ENCODE measurements at regions not wholly inside any gene's neighbourhood (a gene's known extent, or its start where the extent isn't known, plus 50 kb on each side); places are given as distances from the start of the nearest gene placed in this dataset.

DNA sequence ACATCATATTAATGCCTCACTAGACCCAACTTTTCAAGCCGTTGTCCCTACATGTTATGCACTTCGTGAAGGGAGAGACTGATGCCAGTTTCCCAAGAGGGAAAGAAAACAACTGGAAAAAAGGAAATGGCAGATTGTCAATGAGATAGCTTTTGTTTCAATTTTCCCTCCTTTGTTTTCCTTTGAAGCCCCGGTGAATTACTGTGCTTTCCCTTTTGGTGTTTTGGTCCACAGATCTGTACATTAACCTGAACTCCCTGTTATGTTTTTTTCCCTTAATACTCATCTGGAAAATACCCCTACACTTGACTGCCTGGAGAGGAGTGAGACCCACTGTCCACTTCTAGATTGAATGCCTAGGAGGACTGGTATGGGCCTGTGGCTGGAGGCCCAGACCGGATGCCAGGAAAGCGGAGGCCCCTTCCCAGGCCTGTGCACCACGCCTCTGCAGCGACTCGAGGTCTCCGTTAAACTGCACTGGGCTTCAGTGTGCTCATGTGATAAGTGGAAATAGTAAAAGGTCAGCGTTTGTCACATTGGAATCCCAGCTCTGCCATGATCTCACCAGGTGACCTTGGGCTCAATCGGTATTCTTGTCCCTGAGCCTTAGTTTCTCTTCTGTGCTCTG is 106.4 kb downstream of the GATA6 start:
- no peak overlapping the region for H3K4me3 ChIP-seq (ENCODE audit: low read length in 2 of 2)
- no peak for DNase-seq (ENCODE audit: low read depth in 6 of 9, low spot score in 9 of 9)
- H3K9me3 ChIP-seq (ENCODE audit: control insufficient read depth in 2 of 2, insufficient read depth in 1 of 2, low read length in 1 of 2): no peaks in the 10 kb centered on the region
- 76% methylated on average over 11 of the region's 11 CpGs for WGBS
- no peaks in the 10 kb centered on the region for H3K36me3 ChIP-seq (ENCODE audit: control insufficient read depth in 2 of 2, insufficient read depth in 2 of 2, low read length in 1 of 2)
- H3K4me1 ChIP-seq (ENCODE audit: control insufficient read depth in 2 of 2, insufficient read depth in 2 of 2, low read length in 2 of 2): no peaks in the 10 kb centered on the region
- H3K27ac ChIP-seq (ENCODE audit: low read depth in 1 of 2, low read length in 1 of 2): no peak overlapping the region
- no peaks in the 10 kb centered on the region for H3K27me3 ChIP-seq (ENCODE audit: control insufficient read depth in 2 of 2, insufficient read depth in 1 of 2, low read length in 1 of 2)

DNA sequence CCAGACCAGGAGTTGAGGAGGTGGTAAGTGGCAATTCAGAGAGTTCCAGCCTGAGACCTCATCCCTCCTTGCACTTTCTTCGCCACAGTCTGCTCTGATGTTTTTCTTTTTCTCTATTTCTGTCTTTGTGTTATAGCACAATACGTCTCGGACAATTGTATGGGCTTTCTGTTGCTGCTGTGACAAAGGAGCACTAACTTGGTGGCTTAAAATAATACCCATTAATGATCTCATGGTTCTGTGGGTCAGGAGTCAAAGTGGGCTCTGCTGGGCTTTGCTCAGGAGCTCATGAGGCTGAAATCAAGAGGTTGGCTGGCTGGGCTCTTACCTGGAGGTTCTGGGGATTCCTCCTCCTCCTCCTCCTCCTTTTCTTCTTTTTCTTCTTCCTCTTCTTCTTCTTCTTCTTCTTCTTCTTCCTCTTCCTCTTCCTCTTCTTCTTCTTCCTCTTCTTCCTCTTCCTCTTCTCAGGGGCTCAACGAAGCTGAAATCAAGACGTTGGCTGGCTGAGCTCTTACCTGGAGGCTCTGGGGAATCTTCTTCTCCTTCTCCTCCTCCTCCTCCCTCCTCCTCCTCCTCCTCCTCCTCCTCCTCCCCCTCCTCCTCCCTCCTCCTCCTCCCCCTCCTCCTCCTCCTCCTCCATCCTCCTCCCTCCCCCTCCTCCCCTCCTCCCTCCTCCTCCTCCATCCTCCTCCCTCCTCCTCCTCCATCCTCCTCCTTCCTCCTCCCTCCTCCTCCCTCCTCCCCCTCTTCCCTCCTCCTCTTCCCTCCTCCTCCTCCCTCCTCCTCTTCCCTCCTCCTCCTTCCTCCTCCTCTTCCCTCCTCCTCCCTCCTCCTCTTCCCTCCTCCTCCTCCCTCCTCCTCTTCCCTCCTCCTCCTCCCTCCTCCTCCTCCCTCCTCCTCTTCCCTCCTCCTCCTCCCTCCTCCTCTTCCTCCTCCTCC is 104.0 kb downstream of the GATA6 start:
- Histone ChIP-seq H3K27me3 (ENCODE audit: control insufficient read depth in 2 of 2, insufficient read depth in 1 of 2, low read length in 1 of 2) (no peaks in the 10 kb centered on the region), H3K4me1 (ENCODE audit: control insufficient read depth in 2 of 2, insufficient read depth in 2 of 2, low read length in 2 of 2) (no peaks in the 10 kb centered on the region), H3K27ac (ENCODE audit: low read depth in 1 of 2, low read length in 1 of 2) (no peak overlapping the region), H3K9me3 (ENCODE audit: control insufficient read depth in 2 of 2, insufficient read depth in 1 of 2, low read length in 1 of 2) (no peaks in the 10 kb centered on the region), H3K4me3 (ENCODE audit: low read length in 2 of 2) (no peak overlapping the region), H3K36me3 (ENCODE audit: control insufficient read depth in 2 of 2, insufficient read depth in 2 of 2, low read length in 1 of 2) (no peaks in the 10 kb centered on the region)
- no peak for DNase-seq (ENCODE audit: low read depth in 6 of 9, low spot score in 9 of 9)
- WGBS: 89% methylated on average over 5 of the region's 5 CpGs

DNA sequence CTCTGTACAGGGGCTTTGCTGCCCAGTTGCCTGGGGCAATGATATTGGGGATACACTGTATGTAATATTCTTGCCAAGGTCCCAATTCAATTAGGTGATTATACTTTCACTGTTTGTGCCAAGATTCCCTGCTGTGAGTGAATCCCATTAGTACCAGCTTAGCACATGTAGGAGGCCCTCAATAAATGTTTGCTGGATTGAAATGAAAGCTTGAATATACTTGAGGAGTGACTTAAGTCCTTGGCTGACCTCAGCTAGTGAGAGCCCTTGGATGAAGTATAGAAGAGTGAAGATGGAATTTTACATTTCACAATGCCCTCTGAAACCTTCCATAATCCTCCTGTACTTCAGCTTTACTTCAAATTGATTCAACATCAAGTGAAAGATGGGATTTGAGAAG is 102.9 kb downstream of the GATA6 start:
- no peaks in the 10 kb centered on the region for H3K27me3 ChIP-seq (ENCODE audit: control insufficient read depth in 2 of 2, insufficient read depth in 1 of 2, low read length in 1 of 2)
- no peaks in the 10 kb centered on the region for H3K36me3 ChIP-seq (ENCODE audit: control insufficient read depth in 2 of 2, insufficient read depth in 2 of 2, low read length in 1 of 2)
- no peak overlapping the region for H3K27ac ChIP-seq (ENCODE audit: low read depth in 1 of 2, low read length in 1 of 2)
- H3K4me1 ChIP-seq (ENCODE audit: control insufficient read depth in 2 of 2, insufficient read depth in 2 of 2, low read length in 2 of 2): no peaks in the 10 kb centered on the region
- DNase-seq (ENCODE audit: low read depth in 6 of 9, low spot score in 9 of 9): no peak
- no peak overlapping the region for H3K4me3 ChIP-seq (ENCODE audit: low read length in 2 of 2)
- H3K9me3 ChIP-seq (ENCODE audit: control insufficient read depth in 2 of 2, insufficient read depth in 1 of 2, low read length in 1 of 2): no peaks in the 10 kb centered on the region

DNA sequence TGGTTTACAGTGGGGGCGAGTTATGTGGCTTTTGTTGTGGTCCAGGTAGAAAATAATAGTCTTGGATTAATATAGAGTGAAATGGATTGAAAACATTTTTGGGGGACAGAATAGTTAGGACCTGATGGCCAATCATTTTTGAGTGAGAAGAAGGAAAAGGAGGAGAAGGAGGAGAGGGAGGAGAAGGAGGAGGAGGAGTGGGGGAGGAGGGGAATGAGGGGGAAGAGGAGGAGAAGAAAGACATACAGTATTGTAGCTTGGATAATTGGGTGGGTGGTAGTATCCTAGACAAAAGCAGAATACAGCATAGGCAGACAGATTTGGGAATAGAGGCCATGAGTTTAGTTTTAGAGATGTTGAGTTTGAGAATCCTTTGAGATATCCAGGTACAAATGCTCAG is 101.6 kb downstream of the GATA6 start:
- H3K27me3 ChIP-seq (ENCODE audit: control insufficient read depth in 2 of 2, insufficient read depth in 1 of 2, low read length in 1 of 2): no peaks in the 10 kb centered on the region
- no peaks in the 10 kb centered on the region for H3K36me3 ChIP-seq (ENCODE audit: control insufficient read depth in 2 of 2, insufficient read depth in 2 of 2, low read length in 1 of 2)
- DNase-seq (ENCODE audit: low read depth in 6 of 9, low spot score in 9 of 9): no peak
- no peak overlapping the region for H3K27ac ChIP-seq (ENCODE audit: low read depth in 1 of 2, low read length in 1 of 2)
- no peaks in the 10 kb centered on the region for H3K4me1 ChIP-seq (ENCODE audit: control insufficient read depth in 2 of 2, insufficient read depth in 2 of 2, low read length in 2 of 2)
- no peak overlapping the region for H3K4me3 ChIP-seq (ENCODE audit: low read length in 2 of 2)
- WGBS: 95% methylated on average over 1 of the region's 1 CpG
- H3K9me3 ChIP-seq (ENCODE audit: control insufficient read depth in 2 of 2, insufficient read depth in 1 of 2, low read length in 1 of 2): no peaks in the 10 kb centered on the region

DNA sequence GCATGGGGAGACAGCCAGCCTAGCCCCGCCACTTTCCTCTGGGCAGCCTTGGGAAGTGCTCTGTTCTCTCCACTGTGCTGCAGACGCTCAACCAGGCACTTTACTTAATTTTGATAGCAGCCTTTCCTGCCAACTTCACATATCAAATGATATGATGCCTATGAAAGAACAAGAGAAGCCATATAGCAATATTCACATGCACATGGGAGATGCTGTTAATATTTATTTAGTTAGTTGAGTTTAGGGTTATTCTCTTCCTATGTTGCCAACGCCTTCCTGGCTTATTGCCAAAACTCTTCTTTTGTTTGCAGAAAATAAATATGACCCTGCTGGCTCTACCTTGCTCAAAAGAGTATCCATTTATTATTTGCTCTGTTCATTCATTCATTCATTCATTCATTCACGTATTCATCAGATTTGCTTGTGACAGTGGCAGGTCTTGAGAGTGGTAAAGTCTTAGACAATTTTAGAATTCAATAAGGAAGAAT is 99.3 kb downstream of the GATA6 start:
- 77% methylated on average over 4 of the region's 4 CpGs for WGBS
- H3K27ac ChIP-seq (ENCODE audit: low read depth in 1 of 2, low read length in 1 of 2): no peak overlapping the region

DNA sequence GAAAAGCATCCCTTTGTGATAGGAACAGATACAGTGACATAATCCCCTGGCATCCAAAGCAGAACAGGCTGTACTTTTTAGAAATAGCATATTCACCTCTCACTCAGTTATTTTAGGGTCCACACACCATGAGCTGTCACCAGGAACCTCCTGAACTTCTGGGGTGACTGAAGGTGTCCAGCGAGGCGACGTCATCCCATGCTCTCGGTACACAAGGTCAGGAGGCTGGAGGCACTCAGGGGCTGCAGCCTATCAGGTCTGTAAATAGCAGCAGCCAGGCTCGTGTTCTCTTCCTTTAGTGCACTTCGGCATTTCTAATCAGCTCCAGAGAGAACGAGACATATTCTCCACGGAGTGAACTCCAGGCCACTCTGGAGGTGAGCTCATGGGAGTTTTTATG is 98.3 kb downstream of the GATA6 start:
- Histone ChIP-seq H3K4me1 (ENCODE audit: control insufficient read depth in 2 of 2, insufficient read depth in 2 of 2, low read length in 2 of 2) (no peaks in the 10 kb centered on the region), H3K27me3 (ENCODE audit: control insufficient read depth in 2 of 2, insufficient read depth in 1 of 2, low read length in 1 of 2) (no peaks in the 10 kb centered on the region), H3K4me3 (ENCODE audit: low read length in 2 of 2) (no peak overlapping the region), H3K9me3 (ENCODE audit: control insufficient read depth in 2 of 2, insufficient read depth in 1 of 2, low read length in 1 of 2) (no peaks in the 10 kb centered on the region), H3K27ac (ENCODE audit: low read depth in 1 of 2, low read length in 1 of 2) (no peak overlapping the region), H3K36me3 (ENCODE audit: control insufficient read depth in 2 of 2, insufficient read depth in 2 of 2, low read length in 1 of 2) (no peaks in the 10 kb centered on the region)
- DNase-seq (ENCODE audit: low read depth in 6 of 9, low spot score in 9 of 9): no peak
- 74% methylated on average over 8 of the region's 8 CpGs for WGBS

More for the DNA sequence above, 99.3 kb downstream of the GATA6 start:
- H3K36me3 ChIP-seq (ENCODE audit: control insufficient read depth in 2 of 2, insufficient read depth in 2 of 2, low read length in 1 of 2): no peaks in the 10 kb centered on the region
- H3K4me3 ChIP-seq (ENCODE audit: low read length in 2 of 2): no peak overlapping the region
- no peaks in the 10 kb centered on the region for H3K27me3 ChIP-seq (ENCODE audit: control insufficient read depth in 2 of 2, insufficient read depth in 1 of 2, low read length in 1 of 2)
- no peak for DNase-seq (ENCODE audit: low read depth in 6 of 9, low spot score in 9 of 9)
- H3K9me3 ChIP-seq (ENCODE audit: control insufficient read depth in 2 of 2, insufficient read depth in 1 of 2, low read length in 1 of 2): no peaks in the 10 kb centered on the region
- no peaks in the 10 kb centered on the region for H3K4me1 ChIP-seq (ENCODE audit: control insufficient read depth in 2 of 2, insufficient read depth in 2 of 2, low read length in 2 of 2)

DNA sequence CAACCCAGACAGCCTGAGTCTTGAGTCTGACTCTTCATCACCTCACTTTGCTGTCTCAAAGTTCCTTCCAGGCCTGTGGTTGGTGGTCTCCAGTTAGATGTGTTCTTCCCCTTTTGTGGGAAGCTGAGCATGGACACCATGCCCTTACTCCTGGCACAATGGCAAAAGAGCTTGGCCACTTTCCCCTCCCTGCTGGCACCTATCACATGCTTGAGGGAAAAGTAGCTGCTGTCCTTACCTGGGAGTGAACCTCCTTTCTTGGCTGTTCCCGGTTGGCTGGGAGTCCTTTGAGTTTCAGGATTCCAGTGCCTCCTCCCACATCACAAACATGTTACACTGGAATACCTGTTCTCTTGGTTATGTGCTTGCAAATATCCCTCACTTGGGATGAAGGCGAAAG is 97.8 kb downstream of the GATA6 start:
- H3K4me1 ChIP-seq (ENCODE audit: control insufficient read depth in 2 of 2, insufficient read depth in 2 of 2, low read length in 2 of 2): no peaks in the 10 kb centered on the region
- DNase-seq (ENCODE audit: low read depth in 6 of 9, low spot score in 9 of 9): no peak
- no peak overlapping the region for H3K27ac ChIP-seq (ENCODE audit: low read depth in 1 of 2, low read length in 1 of 2)
- WGBS: 94% methylated on average over 2 of the region's 2 CpGs
- H3K9me3 ChIP-seq (ENCODE audit: control insufficient read depth in 2 of 2, insufficient read depth in 1 of 2, low read length in 1 of 2): no peaks in the 10 kb centered on the region
- H3K4me3 ChIP-seq (ENCODE audit: low read length in 2 of 2): no peak overlapping the region
- no peaks in the 10 kb centered on the region for H3K36me3 ChIP-seq (ENCODE audit: control insufficient read depth in 2 of 2, insufficient read depth in 2 of 2, low read length in 1 of 2)
- H3K27me3 ChIP-seq (ENCODE audit: control insufficient read depth in 2 of 2, insufficient read depth in 1 of 2, low read length in 1 of 2): no peaks in the 10 kb centered on the region

DNA sequence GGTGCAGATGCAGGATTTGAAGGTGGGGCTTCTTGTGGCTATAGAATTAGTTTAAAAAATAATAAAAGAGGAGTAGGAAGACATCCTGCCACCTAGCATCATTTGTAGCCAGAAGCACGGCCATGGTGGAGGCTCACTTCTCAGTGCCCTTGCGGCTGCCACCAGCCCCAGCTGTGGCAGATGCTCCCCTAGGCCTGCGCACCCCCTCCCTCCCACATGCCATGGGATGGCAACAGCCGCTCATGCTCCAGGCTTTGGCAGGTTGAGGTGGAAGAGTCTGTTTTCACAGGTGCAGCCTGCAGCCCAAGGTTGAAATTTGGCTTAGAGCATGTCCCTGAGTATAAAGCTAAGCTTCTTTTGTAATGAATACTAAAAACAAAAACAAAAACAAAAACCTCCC is 96.4 kb downstream of the GATA6 start:
- H3K36me3 ChIP-seq (ENCODE audit: control insufficient read depth in 2 of 2, insufficient read depth in 2 of 2, low read length in 1 of 2): no peaks in the 10 kb centered on the region
- WGBS: 93% methylated on average over 4 of the region's 4 CpGs
- no peak overlapping the region for H3K27ac ChIP-seq (ENCODE audit: low read depth in 1 of 2, low read length in 1 of 2)

DNA sequence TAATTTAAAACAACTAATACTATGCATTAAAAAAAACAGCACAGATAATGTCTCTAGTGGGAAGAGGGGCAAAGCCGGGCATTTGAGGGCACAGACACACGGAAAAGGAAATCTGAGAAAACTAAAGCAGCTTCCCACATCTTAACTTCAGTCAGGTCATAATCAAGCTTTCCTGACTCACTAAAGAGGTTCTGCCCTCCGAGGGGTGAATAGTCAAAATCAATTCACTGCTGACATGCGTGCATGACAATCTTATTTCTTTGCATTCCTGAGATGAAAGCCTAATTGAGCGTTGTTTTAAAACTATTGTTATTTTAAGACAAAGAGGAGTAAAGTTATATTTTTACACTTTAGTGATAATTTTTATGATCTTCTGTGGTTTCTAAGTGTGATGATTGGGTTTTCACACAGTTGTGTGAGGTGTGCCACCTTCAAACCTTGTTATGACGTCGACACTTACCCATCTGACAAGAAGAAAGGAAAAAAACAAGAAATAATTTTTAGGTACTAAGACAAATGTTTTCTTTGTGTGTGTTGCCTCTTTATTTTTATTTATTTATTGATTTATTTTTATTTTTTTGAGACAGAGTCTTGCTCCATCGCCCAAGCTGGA is 90.9 kb downstream of the GATA6 start:
- Histone ChIP-seq H3K36me3 (ENCODE audit: control insufficient read depth in 2 of 2, insufficient read depth in 2 of 2, low read length in 1 of 2) (no peaks in the 10 kb centered on the region), H3K4me3 (ENCODE audit: low read length in 2 of 2) (no peak overlapping the region), H3K4me1 (ENCODE audit: control insufficient read depth in 2 of 2, insufficient read depth in 2 of 2, low read length in 2 of 2) (no peaks in the 10 kb centered on the region), H3K27me3 (ENCODE audit: control insufficient read depth in 2 of 2, insufficient read depth in 1 of 2, low read length in 1 of 2) (no peaks in the 10 kb centered on the region), H3K9me3 (ENCODE audit: control insufficient read depth in 2 of 2, insufficient read depth in 1 of 2, low read length in 1 of 2) (no peaks in the 10 kb centered on the region), H3K27ac (ENCODE audit: low read depth in 1 of 2, low read length in 1 of 2) (no peak overlapping the region)
- DNase-seq (ENCODE audit: low read depth in 6 of 9, low spot score in 9 of 9): no peak
- 83% methylated on average over 8 of the region's 8 CpGs for WGBS

More for the DNA sequence above, 96.4 kb downstream of the GATA6 start:
- no peaks in the 10 kb centered on the region for H3K27me3 ChIP-seq (ENCODE audit: control insufficient read depth in 2 of 2, insufficient read depth in 1 of 2, low read length in 1 of 2)
- H3K4me3 ChIP-seq (ENCODE audit: low read length in 2 of 2): no peak overlapping the region
- H3K4me1 ChIP-seq (ENCODE audit: control insufficient read depth in 2 of 2, insufficient read depth in 2 of 2, low read length in 2 of 2): no peaks in the 10 kb centered on the region
- no peaks in the 10 kb centered on the region for H3K9me3 ChIP-seq (ENCODE audit: control insufficient read depth in 2 of 2, insufficient read depth in 1 of 2, low read length in 1 of 2)
- no peak for DNase-seq (ENCODE audit: low read depth in 6 of 9, low spot score in 9 of 9)
